Erythroblast (primary cell): ENCODE measurements at regions not wholly inside any gene's neighbourhood (a gene's known extent, or its start where the extent isn't known, plus 50 kb on each side); places are given as distances from the start of the nearest gene placed in this dataset.

Experiments
- GATA1 ChIP-seq: IDR thresholded peaks from 2 replicates; pipeline ENCODE4 v1.6.1; 2011; ENCODE audit warnings: low read depth, mild to moderate bottlenecking, control low read depth, low read length, moderate library complexity
- POLR2A ChIP-seq: IDR thresholded peaks from 2 replicates; pipeline ENCODE4 v1.6.1; 2011; ENCODE audit warnings: mild to moderate bottlenecking, low read length

DNA sequence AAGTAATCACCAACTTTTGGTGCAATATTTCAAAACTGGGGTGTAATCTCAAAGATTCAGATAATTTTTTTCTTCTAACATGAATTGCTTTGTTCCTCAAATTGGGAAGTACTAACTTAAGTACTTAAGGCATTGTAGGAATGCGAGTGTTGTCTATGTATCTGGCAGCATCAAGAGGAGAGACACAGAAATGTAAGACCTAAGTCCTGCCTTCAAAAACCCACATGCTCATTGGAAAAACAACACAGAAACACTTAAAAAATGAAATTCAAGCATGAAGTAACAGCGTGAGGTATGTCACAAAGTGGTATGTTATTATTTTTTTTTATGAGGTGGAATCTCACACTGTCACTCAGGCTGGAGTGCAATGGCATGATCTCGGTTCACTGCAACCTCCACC, 288.5 kb downstream of the ZEB1 start:
- TF ChIP-seq POLR2A (no peak), GATA1 (no peak)
